HepG2 (cell line): ENCODE measurements at regions not wholly inside any gene's neighbourhood (a gene's known extent, or its start where the extent isn't known, plus 50 kb on each side); places are given as distances from the start of the nearest gene placed in this dataset.

Experiments
- ATAC-seq: fragments of 200-7000 bp; cut with Tn5 transposase; 3 replicates; pipeline ENCODE4 v1.9.1; 2020; ENCODE audit warnings: mild to moderate bottlenecking, moderate library complexity
- BruUV-seq: library from RNA; stranded (reverse); fragments of 400-500 nt; replicated peaks from 2 replicates; lab custom pipeline; 2021; lab: Mats Ljungman, UMichigan
- CTCF ChIA-PET: fragments of 300-600 bp; formaldehyde crosslinking; extraction: SDS; loops from one replicate; lab custom pipeline; 2021; ENCODE audit warnings: low total read pairs, inconsistent platforms, low intra/inter-chr PET ratio; lab: Yijun Ruan, JAX
- POLR2A ChIA-PET: fragments of 350-600 bp; sonication (Branson Sonifier 250); formaldehyde crosslinking; loops from one replicate; lab custom pipeline; 2020; ENCODE audit warnings: antibody characterized with exemption, inconsistent platforms; lab: Yijun Ruan, JAX
- DNase-seq: peaks from one replicate; pipeline ENCODE4 v3.0.0-alpha.2; 2015; ENCODE audit warnings: low spot score
- FAIRE-seq: peaks from 3 replicates; lab custom pipeline; 2011; peaks lifted over from hg19 to GRCh38; lab: Jason Lieb, UNC
- H2AFZ ChIP-seq: one replicate; pipeline ENCODE4 v1.6.1; 2011; ENCODE audit warnings: low read length, inconsistent platforms
- H3K27ac ChIP-seq: fragments of 300-600 bp; 3 replicates; pipeline ENCODE4 v1.8.0; 2011; ENCODE audit warnings: mixed run types, mild to moderate bottlenecking, mixed read lengths, low read length, inconsistent platforms; ENCODE audit not compliant: insufficient read depth; ENCODE audit errors: extremely low read length
- H3K27me3 ChIP-seq, 2 experiments: fragments of 200-600 bp in 1 of 2; 2 replicates in 1 of 2; 3 replicates in 1 of 2; pipeline versions ENCODE4 v1.6.0 to v1.8.0; 2011; ENCODE audit warnings: low read length in 2 of 2, mild to moderate bottlenecking in 2 of 2, moderate library complexity in 2 of 2, inconsistent platforms in 1 of 2; ENCODE audit not compliant: insufficient read depth in 2 of 2, control insufficient read depth in 1 of 2
- H3K36me3 ChIP-seq, 2 experiments: fragments of 200-600 bp in 1 of 2; replicated peaks in 1 of 2; 2 replicates in 1 of 2; 3 replicates in 1 of 2; pipeline versions ENCODE4 v1.5.1 to v1.8.0; 2011; ENCODE audit warnings: low read length in 2 of 2, inconsistent platforms in 1 of 2; ENCODE audit not compliant: insufficient read depth in 2 of 2, control insufficient read depth in 1 of 2
- H3K4me1 ChIP-seq: 2 replicates; pipeline ENCODE4 v1.5.1; 2012; ENCODE audit warnings: low read length, inconsistent platforms; ENCODE audit not compliant: insufficient read depth
- H3K4me2 ChIP-seq: 2 replicates; pipeline ENCODE4 v1.6.0; 2011; ENCODE audit warnings: low read depth, low read length, inconsistent platforms
- H3K4me3 ChIP-seq, 3 experiments: fragments of 200-600 bp in 1 of 3; sonication (generic), shearing (Covaris generic) in 1 of 3; replicated peaks in 1 of 3; 2 replicates each; pipeline ENCODE4 v1.5.1; 2011 to 2016; ENCODE audit warnings: low read length in 3 of 3, inconsistent platforms in 2 of 3, low read depth in 2 of 3, mild to moderate bottlenecking in 2 of 3, control low read depth in 1 of 3, mixed read lengths in 1 of 3; ENCODE audit not compliant: insufficient read depth in 1 of 3
- H3K79me2 ChIP-seq: one replicate; pipeline ENCODE4 v1.6.1; 2011; ENCODE audit warnings: low read length, inconsistent platforms; ENCODE audit not compliant: insufficient read depth
- H3K9ac ChIP-seq: 2 replicates; pipeline ENCODE4 v1.6.0; 2011; ENCODE audit warnings: mild to moderate bottlenecking, low read depth, low read length, inconsistent platforms; ENCODE audit not compliant: insufficient read depth
- H3K9me3 ChIP-seq: 2 replicates; pipeline ENCODE4 v1.5.1; 2012; ENCODE audit warnings: mild to moderate bottlenecking, low read length
- H4K20me1 ChIP-seq: 2 replicates; pipeline ENCODE4 v1.6.0; 2011; ENCODE audit warnings: inconsistent platforms, mild to moderate bottlenecking, low read length, moderate library complexity; ENCODE audit not compliant: insufficient read depth
- ATF2 ChIP-seq: sonication (generic); formaldehyde crosslinking; IDR thresholded peaks from 2 replicates; pipeline ENCODE4 v1.4.0; 2020; ENCODE audit warnings: missing genetic modification reagents
- BRCA1 ChIP-seq: sonication (generic); formaldehyde crosslinking; IDR thresholded peaks from 2 replicates; pipeline ENCODE4 v1.4.0; 2020; ENCODE audit warnings: missing genetic modification reagents
- CBX5 ChIP-seq: sonication (generic); formaldehyde crosslinking; IDR thresholded peaks from 2 replicates; pipeline ENCODE4 v1.4.0; 2020; ENCODE audit warnings: missing genetic modification reagents, borderline replicate concordance
- DBP ChIP-seq: sonication (generic); formaldehyde crosslinking; IDR thresholded peaks from 2 replicates; pipeline ENCODE4 v1.4.0; 2020; ENCODE audit warnings: missing genetic modification reagents; ENCODE audit errors: not compliant biosample characterization
- MAFF ChIP-seq: IDR thresholded peaks from 2 replicates; pipeline ENCODE4 v1.6.1; 2011; ENCODE audit warnings: low read depth, low read length, improper control_type of control experiment
- MTA1 ChIP-seq: sonication (generic); formaldehyde crosslinking; IDR thresholded peaks from 2 replicates; pipeline ENCODE4 v1.4.0; 2020; ENCODE audit warnings: missing genetic modification reagents, mild to moderate bottlenecking, borderline replicate concordance
- MTA3 ChIP-seq: sonication (generic); formaldehyde crosslinking; IDR thresholded peaks from 2 replicates; pipeline ENCODE4 v1.4.0; 2020; ENCODE audit warnings: missing genetic modification reagents
- MYC ChIP-seq: sonication (generic); formaldehyde crosslinking; IDR thresholded peaks from 2 replicates; pipeline ENCODE4 v1.9.0; 2021; ENCODE audit warnings: missing genetic modification reagents, borderline replicate concordance
- RBAK ChIP-seq: sonication (generic); formaldehyde crosslinking; IDR thresholded peaks from 2 replicates; pipeline ENCODE4 v1.5.1; 2020; ENCODE audit warnings: mild to moderate bottlenecking, missing genetic modification reagents
- RNF2 ChIP-seq: fragments of 450-650 bp; conservative IDR thresholded peaks from 2 replicates; pipeline ENCODE4 v1.6.1; 2016; ENCODE audit warnings: low read depth
- ZC3H4 ChIP-seq: sonication (generic); formaldehyde crosslinking; IDR thresholded peaks from 2 replicates; pipeline ENCODE4 v1.4.0; 2020; ENCODE audit warnings: missing genetic modification reagents, borderline replicate concordance
- ZNF12 ChIP-seq: sonication (generic); formaldehyde crosslinking; IDR thresholded peaks from 2 replicates; pipeline ENCODE4 v1.5.0; 2020; ENCODE audit warnings: missing genetic modification reagents
- ZNF121 ChIP-seq: sonication (generic); formaldehyde crosslinking; IDR thresholded peaks from 2 replicates; pipeline ENCODE4 v1.5.0; 2020; ENCODE audit warnings: mild to moderate bottlenecking, missing genetic modification reagents
- ZNF530 ChIP-seq: sonication (generic); formaldehyde crosslinking; IDR thresholded peaks from 2 replicates; pipeline ENCODE4 v1.5.0; 2020; ENCODE audit warnings: low read depth, mild to moderate bottlenecking, missing genetic modification reagents
- ZNF563 ChIP-seq: sonication (generic); formaldehyde crosslinking; IDR thresholded peaks from 2 replicates; pipeline ENCODE4 v1.8.0; 2022; ENCODE audit warnings: mild to moderate bottlenecking, moderate library complexity, missing genetic modification reagents
- ZNF644 ChIP-seq: IDR thresholded peaks from 2 replicates; pipeline ENCODE4 v1.6.1; 2016; ENCODE audit warnings: low read depth
- ZNF720 ChIP-seq: sonication (generic); formaldehyde crosslinking; IDR thresholded peaks from 2 replicates; pipeline ENCODE4 v1.4.0; 2020; ENCODE audit warnings: missing genetic modification reagents
- ZNF766 ChIP-seq: sonication (generic); formaldehyde crosslinking; IDR thresholded peaks from 2 replicates; pipeline ENCODE4 v1.5.0; 2020; ENCODE audit warnings: missing genetic modification reagents, borderline replicate concordance
- ZSCAN25 ChIP-seq: sonication (generic); formaldehyde crosslinking; IDR thresholded peaks from 2 replicates; pipeline ENCODE4 v1.8.0; 2022; ENCODE audit warnings: mild to moderate bottlenecking, missing genetic modification reagents
- WGBS: methylation state at CpG from one replicate; pipeline ENCODE4 v1.1.6; 2017; ENCODE audit warnings: low lambda C conversion rate; 5-methylcytosine and 5-hydroxymethylcytosine counted together
- in situ Hi-C: cut with HindIII; loops from 2 replicates; pipeline ENCODE4 v1.10.0; 2017; ENCODE audit warnings: low pct_unique_long_range_greater_than_20kb; ENCODE audit not compliant: extremely low pct_ligation_motif_present
- intact Hi-C: fragments of 100-400 bp; cut with micrococcal nuclease; formaldehyde crosslinking; loops from one replicate; pipeline ENCODE4 v1.10.0; 2022; ENCODE audit not compliant: unreplicated experiment

- DNase-seq: no peak
- Histone ChIP-seq H3K4me2 (no peak overlapping the region), H3K4me3 (no peak overlapping the region), H3K36me3 (no peaks in the 10 kb centered on the region), H3K27ac (no peak overlapping the region), H3K27me3 (peaks cover 1 to 6% of the 10 kb centered on the region in 2 experiments; a peak in 1 of 5 replicates), H4K20me1 (no peaks in the 10 kb centered on the region), H2AFZ (no peak overlapping the region), H3K79me2 (no peaks in the 10 kb centered on the region), H3K4me1 (no peaks in the 10 kb centered on the region), H3K9ac (no peak overlapping the region), H3K9me3 (no peaks in the 10 kb centered on the region)
- TF ChIP-seq ATF2 (no peak), ZNF720 (CRISPR knock-in tag) (no peak), ZNF530 (CRISPR knock-in tag) (no peak), ZSCAN25 (CRISPR knock-in tag) (no peak), ZNF766 (CRISPR knock-in tag) (no peak), MAFF (no peak), ZNF121 (CRISPR knock-in tag) (no peak), RBAK (CRISPR knock-in tag) (no peak), MYC (CRISPR knock-in tag) (no peak), ZNF12 (CRISPR knock-in tag) (no peak), ZNF644 (CRISPR knock-in tag) (no peak), ZC3H4 (no peak), MTA3 (no peak), ZNF563 (no peak), CBX5 (CRISPR knock-in tag) (no peak), RNF2 (no peak), BRCA1 (CRISPR knock-in tag) (no peak), MTA1 (CRISPR knock-in tag) (no peak), DBP (CRISPR knock-in tag) (no peak)
- in situ Hi-C loops (no loop called here), intact Hi-C loops (no loop called here)
- ChIA-PET POLR2A (no interaction called here), CTCF (no interaction called here)
- WGBS: 5% methylated on average over 2 of the region's 2 CpGs
- BruUV-seq: no TSS peak
- ATAC-seq: no peak
- FAIRE-seq: no peak
Measured at GRCh38 chr2:105997711-105998110, 196.4 kb downstream of the UXS1 start.
